ENCODE measurements at regions not wholly inside any gene's neighbourhood (a gene's known extent, or its start where the extent isn't known, plus 50 kb on each side); places are given as distances from the start of the nearest gene placed in this dataset.

DNA sequence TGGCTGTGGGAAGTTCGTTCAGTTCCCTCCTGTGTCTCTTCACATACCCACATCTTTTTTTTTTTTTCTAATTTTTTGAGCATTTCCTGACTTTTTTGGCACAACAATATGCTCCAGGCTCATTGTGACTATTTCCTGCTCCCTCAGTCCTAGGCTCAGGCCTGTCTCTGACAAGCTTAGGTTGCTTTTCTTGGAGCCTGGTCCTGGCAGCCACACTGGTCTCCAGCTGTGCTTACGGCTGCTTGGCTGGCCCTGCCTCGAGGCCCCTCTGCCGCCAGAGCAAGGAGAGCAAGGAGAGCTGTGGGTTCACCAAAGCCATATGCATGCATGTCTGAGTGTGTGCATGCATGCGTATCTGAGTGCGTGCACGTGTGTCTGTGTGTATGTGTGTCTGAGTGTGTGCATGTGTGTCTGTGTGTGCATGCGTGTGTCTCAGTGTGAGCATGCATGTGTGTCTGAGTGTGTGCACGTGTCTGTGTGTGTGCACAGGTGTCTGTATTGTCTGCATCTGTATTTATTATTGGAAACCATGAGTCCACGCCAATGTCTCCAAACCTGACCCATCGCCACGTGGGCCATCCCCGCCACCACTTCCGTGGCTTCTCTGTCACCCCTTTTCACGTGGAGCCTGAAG lies 766.1 kb upstream of the SALL3 start:
- DNase-seq (ENCODE audit: low spot score): no peak

DNA sequence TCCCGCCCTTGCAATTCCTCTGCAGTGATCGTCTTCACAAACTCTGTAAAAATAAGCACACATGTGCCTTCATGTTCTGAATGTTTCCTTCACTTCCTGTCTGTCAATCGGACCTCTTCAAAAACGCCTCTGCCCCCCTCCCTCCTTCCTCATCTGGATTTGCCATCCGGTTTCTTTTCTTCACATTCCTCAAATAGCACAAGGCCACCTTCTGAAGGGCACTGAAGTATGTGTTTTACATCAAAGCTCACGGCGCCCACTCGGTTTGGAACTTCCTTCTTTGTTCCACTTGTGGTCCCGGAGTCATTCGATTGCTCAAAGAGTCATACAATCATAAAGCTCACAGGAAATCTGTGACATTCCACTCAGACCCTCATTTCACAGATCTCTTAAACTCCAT lies 758.1 kb upstream of the SALL3 start:
- no peak for DNase-seq (ENCODE audit: low spot score)

DNA sequence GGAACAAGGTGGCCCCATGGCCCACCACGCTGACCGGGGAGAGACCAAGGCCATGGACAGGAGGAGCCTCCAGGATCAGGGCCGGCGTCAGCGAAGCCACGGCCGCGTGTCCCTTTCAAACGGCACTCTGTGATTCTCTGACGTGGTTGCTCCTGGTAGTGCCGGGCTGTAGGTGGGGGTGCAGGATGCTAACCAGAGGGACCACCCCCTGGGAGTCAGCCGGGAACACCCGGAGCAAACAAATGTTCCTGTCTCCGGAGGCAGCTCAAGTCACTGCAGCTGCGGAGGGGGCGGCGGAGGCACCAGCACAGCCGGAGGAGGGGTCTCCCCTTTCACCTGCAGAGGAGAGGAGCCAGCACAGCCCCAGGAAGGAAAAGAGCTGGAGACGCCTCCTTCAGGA lies 750.6 kb upstream of the SALL3 start:
- DNase-seq (ENCODE audit: low spot score): no peak

DNA sequence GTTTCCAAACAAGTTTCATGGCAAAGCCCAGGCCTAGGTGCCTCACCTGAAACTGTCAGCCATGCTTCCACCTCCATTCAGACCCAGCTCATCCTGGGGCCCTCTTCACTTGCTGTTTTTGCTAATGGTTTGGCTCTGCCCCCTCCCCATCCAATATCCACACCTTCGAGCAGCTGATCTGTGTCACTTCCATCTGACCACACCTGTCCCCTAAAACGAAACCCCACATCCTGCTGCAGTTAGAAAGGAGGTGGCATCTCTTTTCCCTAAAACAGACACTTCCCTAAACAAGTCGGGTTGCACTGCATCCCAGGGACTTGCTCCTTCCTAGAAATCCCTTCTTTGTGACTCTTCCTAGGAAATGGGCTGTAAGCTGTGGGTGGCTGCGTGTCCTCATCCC lies 748.7 kb upstream of the SALL3 start:
- no peak for DNase-seq (ENCODE audit: low spot score)

DNA sequence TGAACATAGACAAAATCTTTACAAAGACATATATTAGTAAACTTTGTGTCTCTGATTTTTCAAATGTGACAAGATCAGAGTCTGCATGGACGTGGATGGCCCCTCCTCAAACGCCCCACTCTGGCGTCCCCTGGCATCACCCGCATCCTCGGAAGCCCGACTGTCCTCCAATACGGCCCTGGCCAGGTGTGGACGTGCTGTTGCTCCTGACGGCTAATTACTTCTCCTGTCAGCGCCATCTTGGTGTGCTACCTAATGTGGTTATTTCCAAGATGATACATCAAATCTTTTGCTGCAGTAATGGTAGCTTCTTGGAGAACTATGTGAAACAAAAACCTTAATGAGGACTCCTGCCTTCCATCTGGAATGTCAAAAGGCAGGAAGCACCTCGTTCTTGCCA lies 747.4 kb upstream of the SALL3 start:
- DNase-seq (ENCODE audit: low spot score): no peak

DNA sequence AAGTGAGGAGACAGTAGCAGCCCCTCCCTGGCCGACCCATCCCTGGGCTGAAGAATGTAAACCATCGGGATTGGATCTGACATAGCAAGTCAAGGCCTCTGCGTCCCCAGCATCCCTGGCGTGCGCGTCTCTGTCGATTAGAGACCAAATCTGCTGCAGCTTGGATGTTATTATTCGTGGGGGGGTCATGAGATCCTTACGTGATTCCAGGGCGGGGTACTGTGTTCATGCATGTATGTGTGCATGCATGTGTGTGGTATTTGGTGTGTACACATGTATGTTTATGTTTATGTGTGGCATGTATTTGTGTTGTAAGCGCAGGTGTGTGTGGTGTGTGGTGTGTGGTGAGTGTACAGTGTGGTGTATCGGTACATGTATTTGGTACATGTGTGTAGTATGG lies 741.8 kb upstream of the SALL3 start:
- no peak for DNase-seq (ENCODE audit: low spot score)

DNA sequence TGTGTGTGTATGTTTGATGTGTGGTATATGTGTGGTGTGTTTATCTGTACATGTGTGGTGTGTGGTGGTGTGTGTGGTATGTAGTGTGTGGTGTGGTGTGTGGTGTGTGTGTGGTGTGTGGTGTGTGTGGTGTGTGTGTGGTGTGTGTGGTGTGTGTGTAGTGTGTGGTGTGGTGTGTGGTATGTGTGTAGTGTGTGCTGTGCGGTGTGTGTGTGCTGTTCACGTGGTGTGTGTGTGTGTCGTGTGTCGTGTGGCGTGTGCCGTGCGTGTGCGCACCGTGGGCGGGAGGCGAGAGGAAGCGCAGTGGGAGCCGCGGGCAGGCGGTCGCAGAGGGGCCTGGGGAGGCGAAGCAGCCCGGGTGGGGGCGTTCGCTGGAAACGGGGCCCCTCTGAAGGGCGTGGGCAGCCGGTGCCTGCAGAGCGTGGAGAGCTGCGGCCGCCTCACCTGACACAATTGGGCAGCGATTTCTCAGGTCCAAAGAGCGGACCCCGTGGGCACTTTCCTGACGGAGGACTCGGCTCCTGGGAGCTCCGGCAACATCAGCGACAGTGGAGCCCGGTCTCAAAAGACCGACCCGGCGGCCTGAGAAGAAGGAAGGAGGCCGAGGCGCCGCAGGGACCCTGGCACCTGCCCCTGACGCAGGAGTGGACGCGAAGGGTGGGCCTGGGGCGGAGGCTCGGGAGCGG lies 741.1 kb upstream of the SALL3 start:
- no peak for DNase-seq (ENCODE audit: low spot score)

DNA sequence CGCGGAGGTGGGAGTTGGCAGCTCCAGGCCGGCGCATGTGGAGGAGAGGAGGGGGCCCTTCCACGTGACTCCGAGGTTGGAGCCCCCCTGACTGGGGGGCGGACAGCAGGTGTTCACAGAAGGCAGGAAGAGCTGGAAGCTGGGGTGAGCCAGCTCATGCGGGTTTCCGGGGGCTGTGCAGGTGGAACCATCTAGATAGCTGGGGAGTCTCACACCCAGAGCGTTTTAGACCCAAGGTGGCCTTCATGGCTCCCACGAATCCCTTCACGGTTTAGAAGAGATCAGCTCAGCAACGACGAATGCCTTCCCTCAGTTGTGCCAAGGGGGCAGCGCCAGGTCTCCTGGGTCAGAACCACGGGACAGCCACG lies 740.5 kb upstream of the SALL3 start:
- no peak for DNase-seq (ENCODE audit: low spot score)

DNA sequence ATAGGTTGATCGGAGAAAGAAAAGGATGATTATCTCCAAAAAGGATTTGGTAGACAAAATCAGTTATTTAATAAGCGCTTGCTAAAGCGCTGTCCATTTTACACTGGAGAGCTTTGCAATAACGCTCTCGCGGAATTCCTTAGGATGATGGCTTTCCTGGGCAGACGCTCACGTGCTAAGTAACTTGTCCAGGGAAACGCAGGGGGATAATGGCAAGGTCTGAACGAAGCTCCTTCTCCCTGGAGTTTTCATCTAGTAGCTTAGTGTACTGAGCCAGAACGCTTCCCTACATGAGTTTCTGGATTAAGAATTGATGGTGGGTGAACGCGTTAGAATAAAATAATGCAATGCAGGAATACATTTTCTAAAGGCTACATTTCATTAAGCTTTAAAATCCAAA lies 739.5 kb upstream of the SALL3 start:
- DNase-seq (ENCODE audit: low spot score): no peak

DNA sequence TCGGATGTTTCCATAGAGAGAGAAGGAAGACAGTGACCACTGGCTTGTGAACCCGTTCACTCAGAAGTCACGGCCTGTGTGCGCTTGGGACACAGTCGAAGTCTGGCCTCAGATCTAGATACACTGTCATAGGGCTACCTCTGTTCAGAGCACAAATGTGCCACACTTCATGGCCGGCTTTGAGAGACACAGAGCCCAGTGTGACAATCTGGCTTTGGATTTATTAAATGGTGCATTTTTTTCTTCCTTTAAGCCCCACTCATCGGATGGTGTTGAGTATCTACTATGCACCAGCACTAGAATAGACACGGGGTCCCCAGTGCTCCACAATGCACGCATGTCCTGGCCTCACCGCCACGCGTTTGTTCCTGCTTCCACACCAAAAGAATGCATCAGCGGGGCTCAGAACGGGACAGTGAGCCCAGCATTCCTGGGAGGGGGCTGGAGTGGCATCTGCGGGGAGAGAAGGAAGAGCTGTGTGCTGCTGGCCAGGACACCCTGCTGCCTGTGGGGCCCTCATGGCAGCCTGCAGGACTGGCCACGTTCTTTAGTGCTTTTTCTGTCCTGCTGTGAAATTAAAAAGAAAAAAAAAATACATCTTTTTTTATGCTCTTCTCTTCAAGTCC lies 738.9 kb upstream of the SALL3 start:
- no peak for DNase-seq (ENCODE audit: low spot score)

DNA sequence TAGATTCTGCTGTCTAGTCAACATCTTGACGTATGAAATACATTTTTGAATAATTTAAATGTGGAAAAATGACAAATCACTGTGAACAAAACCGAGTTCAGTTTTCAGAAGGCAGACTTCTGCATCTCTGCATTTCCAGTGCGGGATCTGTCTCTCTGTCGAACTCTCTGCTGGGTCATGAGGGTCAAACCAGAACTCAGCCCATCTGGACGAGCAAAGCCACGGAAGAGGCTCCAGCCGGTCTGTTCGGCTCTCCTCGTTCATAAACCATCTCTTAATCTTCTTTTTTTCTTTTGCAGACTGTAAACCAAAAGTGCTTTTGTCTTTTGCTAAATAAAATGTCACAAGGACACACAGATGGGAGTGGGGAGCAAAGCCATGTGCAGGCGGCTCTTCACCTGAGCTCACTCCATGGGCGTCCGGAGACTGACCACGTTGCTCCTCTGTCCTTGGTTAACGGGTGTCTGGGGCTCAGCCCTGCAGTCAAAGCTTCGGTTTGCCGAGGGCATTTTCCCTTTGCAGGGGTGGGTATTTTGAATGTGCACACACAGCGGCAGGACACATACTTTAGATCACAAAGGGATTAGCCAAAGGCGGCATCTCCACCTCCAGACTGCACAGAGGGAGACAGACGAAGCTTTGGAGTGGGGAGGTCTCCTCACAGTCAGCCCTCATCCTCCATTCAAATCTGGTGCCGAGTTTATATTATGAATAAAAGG lies 737.9 kb upstream of the SALL3 start:
- no peak for DNase-seq (ENCODE audit: low spot score)

DNA sequence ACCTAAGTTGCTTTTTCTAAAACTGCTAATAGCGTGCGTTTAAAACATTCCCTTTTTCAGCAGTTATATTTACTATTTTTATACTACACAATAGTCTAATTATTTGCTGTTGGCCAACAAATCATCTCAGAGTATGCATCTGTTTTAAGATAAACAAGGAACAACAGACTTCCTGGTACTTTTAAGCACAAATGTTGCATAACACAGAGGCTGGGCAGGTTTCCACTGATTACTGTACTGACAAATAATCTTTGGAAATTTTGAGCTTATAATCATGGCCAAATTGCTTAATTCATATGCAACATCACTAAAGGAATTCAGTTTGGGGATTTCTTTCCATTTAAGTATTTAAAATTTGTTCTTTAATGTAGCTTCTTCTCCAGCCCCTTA lies 737.4 kb upstream of the SALL3 start:
- DNase-seq (ENCODE audit: low spot score): no peak

DNA sequence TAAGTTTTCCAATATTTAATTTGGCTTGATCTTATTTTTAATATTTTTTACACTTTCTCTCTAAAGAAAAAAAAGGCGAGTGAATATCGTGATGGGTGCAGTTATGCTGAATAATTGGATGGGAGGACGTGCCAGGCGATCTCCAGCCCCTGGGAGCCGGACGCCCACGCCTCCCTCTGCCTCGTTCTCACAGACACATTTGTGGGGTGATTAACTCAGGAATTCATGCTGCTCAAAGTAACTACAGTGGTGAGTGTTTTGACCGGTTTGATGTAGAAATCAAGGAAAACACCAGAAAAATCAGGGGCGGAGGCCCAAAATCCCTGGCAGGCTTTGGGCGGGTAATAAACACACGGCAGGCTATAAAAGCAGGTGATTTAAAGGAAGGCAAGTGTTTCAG lies 736.8 kb upstream of the SALL3 start:
- DNase-seq (ENCODE audit: low spot score): no peak

DNA sequence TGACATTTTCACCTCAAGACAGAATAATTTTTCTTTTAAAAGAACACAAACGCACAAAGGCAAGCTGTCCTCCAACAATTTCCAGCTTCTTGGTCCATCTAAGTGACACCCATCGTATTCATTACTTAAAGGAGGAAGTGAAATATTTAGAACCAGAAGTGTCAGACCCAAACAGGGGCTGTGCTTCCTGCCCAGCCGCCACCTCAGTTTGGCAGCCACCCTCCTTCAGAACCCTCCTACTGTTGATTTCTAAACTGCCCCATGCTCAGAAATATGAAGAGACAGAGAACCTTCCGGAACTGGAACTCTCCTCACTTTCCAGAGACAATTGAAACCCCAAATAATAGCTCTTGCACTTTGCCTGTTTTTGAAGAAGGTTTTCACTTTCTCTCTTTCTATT lies 734.8 kb upstream of the SALL3 start:
- DNase-seq (ENCODE audit: low spot score): no peak

DNA sequence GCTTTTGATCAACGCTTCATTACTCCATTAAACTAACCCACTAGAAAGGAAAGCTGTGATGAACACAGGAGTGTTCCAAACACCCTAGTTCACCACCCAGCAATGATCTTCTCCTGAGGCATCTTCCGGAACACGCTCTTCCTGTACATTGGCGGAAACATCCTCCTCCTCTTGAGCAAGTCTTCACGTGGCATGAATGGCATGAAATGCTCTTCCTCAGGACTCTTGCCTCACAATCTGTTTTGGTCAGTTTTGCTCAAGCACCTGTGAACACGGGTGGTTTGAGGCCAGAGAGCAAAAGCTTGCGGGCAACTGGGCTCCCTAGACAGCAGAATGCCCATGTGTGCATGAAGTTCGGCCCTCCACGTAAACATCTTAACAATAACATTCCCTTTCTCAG lies 734.2 kb upstream of the SALL3 start:
- no peak for DNase-seq (ENCODE audit: low spot score)

DNA sequence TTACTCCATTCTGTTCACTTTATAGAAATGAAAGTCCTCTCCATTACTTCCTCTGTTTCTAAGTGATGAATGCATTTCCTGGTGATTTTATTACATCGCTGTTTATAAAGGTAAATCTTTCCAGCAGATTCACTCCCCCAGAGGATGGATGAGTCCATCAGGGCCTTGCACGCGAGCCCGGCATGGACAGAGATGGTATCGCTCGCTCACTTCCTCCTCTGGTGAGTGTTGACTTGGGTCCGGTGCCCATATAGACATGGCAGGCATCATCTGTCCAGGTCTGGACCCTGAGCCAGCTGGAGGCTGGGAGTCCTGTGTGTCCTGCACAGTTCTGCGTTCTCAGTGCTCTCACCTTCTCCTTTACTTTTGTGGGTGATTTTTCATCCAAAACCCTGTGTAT lies 733.6 kb upstream of the SALL3 start:
- no peak for DNase-seq (ENCODE audit: low spot score)

DNA sequence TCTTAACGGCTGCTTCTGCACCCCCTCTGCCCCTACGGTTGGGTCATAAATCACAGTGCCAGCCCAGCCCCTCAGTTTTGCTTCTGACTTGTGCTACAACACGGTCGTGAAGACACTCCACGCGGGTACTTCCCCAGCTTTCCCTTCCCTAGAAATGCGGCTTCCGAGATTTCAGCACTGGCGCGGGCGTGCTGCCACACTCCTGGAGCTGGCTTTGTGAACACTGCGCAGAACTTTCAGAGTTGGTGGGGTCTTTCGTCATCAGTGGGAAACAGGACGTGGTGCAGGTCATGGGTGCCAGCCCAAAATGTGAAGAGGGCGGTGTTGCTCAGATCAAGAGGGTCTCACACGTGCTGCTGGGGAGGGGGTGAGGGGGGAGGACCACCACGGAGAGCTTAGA lies 733.0 kb upstream of the SALL3 start:
- no peak for DNase-seq (ENCODE audit: low spot score)

DNA sequence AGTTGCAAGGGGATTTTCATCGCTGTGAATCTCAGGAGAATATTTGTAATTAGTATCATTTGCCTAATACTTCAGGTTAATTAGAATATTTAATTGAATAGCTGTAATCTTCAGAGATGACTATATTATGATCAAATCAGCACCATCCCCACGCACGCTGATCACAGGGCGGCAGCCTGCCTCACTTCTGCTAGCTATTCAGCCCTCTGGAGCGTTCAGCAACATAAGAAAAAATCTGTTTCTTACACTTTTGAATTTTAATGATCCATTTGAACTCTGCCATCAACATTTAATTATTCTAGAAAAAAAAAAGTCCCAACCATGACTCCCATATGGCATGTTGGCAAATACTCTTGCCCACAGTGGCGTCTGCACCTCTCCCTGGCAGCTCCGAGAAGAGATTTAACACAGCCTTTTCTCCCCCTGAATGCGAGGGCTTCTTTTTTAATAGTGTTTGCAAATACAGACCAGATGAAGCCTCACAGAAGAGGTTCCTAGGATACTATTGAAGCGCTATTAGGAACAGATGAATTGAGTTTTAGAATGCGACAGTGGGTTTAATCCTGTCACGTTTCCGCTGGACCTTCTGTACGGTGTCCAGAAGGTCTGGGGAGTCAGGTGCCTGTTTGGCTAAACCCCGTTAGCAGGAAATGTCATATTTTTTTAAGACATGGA lies 731.9 kb upstream of the SALL3 start:
- no peak for DNase-seq (ENCODE audit: low spot score)

DNA sequence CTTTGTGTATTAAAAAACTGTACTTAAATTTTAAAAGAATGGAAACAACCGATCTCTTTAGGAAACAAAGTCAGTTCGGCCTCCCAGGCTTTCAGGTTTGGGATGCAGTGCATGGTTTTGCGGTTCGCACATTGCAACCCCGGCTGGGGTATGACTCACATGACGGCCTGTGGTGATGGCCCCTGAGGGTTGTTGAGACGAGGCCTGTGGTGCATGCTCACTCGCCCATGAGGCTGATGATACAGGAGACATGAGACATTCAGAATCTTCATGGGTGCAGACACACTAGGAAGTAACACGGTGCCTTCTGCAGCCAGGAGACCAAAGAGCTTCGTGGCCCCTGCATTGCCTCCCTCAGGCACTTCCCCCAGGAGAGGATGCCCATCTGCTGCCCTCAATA lies 724.6 kb upstream of the SALL3 start:
- DNase-seq (ENCODE audit: low spot score): no peak

DNA sequence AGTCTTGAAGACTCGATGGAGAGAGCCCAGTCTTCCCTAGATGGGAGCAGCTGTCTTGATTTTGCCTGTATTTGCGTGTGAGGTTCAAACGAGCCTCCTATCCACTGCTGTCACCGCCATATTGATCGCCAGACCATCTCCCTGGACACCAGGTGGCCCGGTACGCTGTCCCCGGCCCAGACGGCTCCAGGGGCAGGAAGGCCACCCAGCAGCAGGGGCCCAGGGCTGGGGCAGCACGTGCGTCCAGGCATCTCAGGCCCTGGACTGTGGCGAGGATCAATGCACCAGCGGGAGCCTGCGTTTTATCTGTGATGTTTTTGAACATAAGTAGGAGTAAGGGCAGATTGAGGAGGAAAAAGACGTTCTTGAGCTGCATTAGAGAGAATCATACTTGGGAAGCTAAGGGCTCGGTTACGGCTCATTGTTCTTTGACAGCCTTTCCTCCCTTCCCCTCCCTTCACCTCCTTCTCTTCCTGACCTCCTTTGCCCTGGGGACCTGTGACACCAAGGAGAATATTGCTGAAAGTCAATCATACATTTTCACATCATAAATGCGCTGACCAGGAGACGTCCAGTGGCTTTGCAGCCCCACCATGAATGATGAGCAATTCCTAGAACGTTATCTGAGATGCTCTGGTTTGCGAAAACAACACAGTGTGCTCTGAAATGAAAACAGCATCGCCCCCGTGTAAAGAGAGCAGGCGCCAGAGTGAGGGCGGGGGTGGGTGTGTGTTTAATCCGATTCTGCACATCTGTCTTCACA lies 711.2 kb upstream of the SALL3 start:
- no peak for DNase-seq (ENCODE audit: low spot score)

DNA sequence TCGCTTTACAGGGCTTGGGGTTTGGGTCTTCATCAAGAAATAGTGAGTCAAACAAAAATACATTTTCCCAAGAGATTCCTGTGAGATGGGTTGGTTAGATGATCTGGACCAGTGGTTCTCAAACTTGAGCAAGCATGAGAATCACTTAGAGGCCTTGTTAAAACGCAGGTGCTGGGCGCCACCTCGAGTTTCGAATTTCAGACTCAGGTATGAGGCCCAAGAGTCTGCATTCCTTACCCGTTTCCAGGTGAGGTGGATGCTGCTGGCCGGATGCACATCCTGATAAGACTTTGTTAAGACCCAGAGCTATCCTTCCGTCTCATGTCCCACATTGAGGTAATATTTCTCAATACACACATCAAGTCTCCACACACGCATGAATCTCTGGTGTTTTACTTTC lies 707.8 kb upstream of the SALL3 start:
- DNase-seq (ENCODE audit: low spot score): no peak

DNA sequence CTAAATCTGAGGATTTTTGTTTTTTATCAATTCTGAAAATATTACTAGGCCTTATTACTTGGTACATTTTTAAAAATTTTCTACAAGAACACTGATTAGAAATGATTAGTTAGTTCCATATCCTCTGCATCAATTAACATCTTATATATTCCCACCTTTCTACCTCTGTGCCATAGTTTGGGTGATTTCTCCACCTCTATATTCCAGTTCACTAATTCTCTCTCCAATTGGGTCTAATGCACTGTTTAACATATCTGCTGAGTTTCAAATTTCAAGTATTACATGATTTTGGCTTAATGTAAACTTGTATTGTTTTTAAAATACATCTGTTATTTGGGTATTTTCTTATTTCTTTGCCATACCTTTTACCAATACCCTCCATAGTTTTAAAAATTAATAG lies 705.7 kb upstream of the SALL3 start:
- no peak for DNase-seq (ENCODE audit: low spot score)

All from activated CD4-positive, alpha-beta T cell treated with anti-CD3 and anti-CD28 coated beads, Interleukin-2, Interleukin-4, amounts not matched to agents 100 ng/mL and 50 ng/mL, durations not matched to agents 16 hours and 8 hours (primary cell).